CD4-positive, alpha-beta T cell treated with Interleukin-6 at 100 ng/mL for 8 hours (primary cell): ENCODE measurements at regions not wholly inside any gene's neighbourhood (a gene's known extent, or its start where the extent isn't known, plus 50 kb on each side); places are given as distances from the start of the nearest gene placed in this dataset.

Source experiments
- DNase-seq: peaks from one replicate; pipeline ENCODE4 v3.0.0-alpha.2; 2020; ENCODE audit warnings: mixed read lengths, low spot score

DNA sequence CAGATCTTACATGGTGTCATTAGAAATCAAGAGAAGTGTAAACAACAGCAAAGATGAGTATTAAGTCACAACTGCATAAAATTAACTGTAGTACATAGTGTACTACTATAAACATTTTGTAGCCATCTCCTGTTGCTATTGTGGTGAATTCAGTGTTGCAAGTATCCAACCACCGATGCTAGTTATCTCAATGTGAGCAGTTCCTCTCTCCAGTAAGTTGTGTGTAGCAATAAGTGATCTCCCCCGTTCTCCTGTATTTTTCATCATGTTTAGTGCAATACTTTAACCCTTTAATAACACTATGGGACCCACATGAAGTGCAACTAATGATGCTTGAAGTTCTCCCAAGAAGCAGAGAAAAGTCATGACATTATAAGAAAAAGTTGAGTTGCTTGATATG, 264.7 kb upstream of the KCNH8 start:
- DNase-seq = no peak

DNA sequence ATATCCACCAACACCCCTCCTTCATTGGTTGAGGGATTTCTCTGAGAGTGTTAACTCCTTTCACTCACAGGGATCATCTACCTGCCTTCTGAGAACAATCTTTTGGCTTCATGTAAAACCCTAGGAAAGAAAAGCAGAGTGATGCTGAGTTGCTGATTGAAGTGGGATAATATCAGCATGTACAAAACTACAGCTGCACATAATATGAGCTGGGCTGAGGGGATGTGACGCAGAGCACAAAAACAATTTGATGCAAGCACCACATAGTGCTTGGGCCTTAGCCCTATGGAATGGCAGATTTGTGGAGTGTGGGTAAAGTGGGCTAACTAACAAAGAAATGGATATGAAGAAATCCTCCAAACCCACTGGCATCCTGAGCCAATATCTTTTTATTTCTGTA, 267.6 kb upstream of the KCNH8 start:
- no peak for DNase-seq

DNA sequence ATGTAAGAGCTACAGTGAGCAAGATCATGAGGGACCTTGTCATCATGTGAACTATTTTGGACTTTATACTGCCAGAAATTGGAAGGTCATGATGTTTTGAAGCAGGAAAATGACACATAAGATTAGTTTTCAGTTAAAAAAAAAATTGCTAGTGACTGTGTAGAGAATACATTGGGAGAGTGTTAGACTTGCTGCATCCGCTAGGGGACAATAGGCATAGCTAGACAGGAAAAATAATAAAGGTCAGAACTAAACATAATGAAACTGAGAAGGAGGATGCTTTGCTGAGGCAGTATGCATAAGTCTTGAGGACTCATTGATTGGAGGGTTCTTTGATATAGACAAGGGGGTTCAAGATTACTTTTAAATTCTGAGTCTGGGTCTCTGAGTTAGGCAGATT, 275.8 kb upstream of the KCNH8 start:
- DNase-seq = no peak

DNA sequence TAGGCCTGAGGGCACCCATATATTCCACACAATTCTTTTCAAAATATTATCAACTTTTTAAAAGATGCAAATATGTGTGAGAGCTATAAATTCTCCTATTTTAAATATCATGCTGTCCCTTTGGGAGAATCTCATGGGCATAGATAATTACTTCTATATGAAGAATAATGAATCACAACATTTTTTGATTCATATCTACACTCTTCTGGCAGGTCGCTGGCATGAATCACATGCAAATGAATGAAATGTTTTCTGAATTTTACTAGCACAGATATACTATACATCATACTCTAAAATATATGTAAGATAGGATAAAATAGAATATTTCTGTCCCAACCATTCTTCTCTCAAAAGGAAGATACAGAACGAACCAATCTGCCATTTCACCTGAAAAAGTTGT, 277.7 kb upstream of the KCNH8 start:
- no peak for DNase-seq

DNA sequence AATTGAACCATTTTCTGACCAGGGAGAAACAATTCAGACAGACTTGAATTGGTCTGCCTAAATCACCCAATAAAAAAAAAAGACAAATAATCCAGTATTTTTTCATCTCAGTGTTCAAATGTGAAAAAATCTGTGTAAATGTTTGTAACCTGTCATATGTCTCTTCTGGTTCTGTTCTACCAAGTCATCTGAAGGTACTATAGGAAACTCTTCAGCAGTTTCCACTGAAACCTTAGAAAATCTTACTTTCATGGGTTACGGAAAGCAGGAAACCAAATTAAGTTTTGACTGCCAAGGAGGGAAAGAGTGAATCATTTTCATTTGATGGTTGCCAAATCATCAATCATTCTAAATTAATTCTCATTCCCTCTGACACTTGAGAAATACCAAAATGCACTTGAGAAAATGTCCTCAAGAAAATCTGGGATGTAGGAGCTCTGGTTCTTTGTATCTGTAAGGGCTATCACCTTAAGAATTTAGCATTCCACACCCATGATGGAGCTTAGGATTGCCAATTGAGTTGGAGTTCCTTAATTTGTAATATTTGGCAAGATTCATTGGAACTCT, 278.2 kb upstream of the KCNH8 start:
- no peak for DNase-seq

DNA sequence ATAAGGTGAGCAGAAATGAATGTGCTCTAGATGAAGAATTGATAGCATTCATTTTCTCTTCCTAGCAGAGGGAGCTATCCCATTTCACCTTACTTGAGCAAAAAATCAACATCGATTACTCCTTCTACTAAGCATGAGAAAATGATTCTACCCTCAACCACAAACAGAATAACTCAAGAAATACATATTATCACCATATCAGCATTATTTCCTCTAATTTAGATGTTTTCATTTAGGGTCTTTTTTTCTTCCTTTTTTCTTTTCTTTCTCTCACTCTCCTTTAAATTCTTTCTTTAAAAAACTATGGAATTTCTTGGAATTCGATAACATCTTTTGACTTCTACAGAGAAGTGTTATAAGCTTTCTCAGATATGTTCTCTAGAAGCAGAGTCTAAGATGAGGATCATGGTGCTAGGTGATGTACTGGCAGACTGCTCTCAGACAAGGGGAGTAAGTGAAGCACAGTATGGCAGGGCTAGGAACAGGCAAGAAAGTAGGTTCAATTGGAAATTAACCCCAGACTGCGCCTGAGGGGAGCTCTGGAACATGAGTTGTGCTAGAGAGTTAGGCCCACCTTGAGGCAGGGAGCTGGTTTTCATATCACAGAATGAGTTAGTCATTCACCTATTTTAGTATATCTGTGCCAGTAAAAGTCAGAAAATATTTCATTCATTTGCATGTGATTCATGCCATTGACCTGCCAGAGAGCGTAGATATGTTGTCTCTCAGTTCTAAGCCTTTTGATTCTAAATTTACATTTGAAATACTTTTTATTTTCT, 279.2 kb upstream of the KCNH8 start:
- no peak for DNase-seq

DNA sequence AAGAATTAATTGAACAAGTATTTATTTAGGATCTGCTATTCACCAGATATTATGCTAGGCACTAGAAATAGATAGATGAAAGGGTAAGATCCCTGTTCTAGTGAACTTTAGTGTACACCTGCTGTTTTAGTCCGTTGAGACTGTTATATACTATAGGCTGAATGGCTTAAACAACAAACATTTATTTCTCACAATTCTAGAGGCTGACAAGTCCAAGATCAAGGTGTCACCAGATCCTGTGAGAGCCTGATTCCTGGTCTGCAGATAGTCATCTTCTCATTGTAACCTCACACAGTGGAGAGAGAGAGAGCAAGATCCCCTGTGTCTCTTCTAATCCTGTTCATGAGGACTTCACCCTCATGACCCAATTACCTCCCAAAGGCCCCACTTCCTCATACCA, 281.4 kb upstream of the KCNH8 start:
- no peak for DNase-seq

DNA sequence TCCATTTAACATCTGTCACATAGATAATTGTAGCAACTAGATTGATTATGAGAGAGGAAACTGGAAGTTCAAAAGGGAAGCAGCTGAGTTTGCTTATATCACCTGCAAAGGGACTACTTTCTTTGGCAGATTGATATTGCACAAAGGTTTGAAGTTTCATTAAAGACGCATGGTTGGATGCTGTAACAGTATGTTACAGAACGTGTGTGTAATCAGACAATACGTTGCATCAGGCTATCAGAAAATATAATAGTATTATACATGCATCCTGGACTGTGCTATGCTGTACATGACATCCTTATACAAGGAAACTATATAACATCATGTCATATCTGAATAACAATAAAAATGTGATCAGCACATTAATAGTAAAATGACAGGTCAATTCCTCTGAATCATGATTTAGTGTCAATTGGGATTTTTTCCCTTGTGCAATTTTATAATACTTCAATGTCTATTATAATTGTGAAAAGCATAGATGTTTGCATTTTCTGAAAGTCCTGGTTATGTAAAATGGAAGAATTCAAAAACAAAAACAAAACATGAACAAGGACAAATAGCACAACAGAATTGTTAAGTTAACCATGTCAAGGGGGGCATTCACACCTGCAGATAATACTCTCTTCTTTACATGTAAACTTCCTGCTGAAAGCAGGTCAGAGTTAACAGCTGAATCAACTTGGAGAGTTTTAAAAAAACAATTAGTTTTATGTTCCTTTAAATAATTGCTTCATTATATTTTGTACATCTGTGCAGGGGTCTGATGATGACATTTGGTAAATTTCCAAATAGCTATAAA, 283.2 kb upstream of the KCNH8 start:
- DNase-seq = no peak

DNA sequence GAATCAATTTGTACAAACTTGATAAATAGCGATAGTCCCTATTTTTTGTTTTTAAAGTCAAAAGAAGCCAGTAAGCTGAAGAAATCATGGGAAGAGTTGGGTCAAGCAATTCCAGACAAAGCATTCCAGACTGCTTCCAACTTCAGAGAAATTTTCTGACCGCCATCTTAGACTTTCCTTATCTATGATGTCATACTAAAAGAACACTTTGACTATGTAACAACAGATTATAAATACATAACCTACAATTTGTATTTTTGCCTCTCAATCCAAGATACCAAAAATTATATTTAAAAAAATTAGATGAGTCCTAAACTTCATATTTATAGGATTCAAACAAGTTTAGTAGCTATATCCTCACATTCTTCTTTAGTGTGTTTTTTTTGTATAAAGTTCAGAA, 286.2 kb upstream of the KCNH8 start:
- DNase-seq = no peak

DNA sequence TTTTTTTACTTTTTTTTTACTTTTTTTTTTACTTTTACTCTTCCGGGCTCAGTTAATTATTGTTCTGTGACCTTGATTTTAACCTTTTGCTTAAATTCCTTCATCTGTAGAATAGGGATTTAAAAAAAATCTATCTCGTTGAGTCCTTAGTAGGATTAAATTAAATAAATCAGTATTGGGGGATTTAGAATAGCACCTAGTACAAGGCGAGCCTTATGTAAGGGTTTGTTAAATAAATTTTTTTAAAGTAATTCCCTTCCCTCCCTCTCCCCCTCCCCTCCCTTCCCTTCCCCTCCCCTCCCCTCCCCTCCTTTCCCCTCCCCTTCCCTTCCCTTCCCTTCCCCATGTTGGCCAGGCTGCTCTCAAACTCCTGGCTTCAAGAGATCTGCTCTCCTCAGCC, 287.2 kb upstream of the KCNH8 start:
- DNase-seq = no peak

DNA sequence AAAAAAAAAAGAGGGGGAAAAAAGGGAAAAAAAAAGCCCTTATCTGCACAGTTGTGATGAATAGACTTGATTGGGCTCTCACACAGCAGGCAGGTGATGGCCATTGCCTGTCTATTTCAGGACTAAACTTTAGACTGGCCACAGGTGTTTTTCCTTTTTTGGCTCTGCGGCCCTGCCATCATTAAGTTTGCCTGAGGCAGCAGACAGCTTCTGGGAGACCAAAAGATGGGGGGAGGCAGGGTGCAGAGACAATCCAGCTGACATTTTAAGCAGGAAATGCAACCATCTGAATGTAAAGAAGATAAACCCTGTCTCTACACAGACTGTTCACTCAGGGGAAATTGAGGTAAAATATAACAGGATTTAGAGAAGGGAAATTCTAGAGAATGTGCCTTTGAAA, 295.0 kb upstream of the KCNH8 start:
- no peak for DNase-seq

DNA sequence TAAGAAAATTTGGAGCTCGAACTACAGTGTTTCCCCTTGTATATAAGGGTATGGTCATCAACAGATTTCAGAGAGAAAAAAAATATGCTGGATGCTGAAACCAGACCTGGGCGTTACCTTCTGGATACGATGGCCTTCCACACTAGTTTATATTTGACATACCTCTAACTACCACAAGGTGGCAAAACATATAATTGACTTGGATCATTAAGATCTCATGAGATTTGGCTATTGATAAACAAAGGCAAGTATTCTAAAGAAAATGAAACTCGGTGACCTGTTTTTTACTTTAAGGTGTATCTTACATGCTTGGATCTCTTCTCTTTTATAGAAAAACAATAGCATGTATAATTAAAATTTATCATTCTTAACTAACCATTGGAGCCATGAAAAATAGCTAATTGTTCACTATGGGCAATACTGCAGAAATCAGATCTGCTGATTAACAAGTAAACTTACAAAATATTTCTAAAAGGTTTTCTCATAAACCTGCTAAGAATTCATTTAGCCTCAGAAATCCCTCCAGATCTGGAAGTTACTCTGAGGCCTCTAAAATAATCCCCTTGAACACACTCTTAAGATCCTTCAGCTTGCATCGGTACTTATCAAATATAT, 300.6 kb upstream of the KCNH8 start:
- no peak for DNase-seq

DNA sequence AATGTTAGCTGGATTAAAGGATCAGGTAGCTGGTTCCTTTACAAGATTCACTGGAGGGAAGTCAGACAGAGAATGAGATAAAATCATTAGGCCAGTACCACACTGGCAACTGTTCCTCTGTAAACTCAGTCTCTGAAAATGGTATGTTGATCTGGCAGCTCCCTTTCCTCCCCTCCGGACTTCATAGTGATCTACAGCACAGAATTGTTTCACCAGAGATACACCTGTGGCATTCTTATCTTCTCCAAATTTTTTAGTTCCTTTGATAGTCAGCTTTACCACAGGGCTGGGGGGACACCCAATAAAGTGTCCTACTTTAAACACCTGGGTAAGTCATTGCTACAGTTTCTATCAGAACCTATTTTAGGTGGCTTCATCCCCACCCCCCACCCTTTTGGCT, 304.3 kb upstream of the KCNH8 start:
- no peak for DNase-seq

DNA sequence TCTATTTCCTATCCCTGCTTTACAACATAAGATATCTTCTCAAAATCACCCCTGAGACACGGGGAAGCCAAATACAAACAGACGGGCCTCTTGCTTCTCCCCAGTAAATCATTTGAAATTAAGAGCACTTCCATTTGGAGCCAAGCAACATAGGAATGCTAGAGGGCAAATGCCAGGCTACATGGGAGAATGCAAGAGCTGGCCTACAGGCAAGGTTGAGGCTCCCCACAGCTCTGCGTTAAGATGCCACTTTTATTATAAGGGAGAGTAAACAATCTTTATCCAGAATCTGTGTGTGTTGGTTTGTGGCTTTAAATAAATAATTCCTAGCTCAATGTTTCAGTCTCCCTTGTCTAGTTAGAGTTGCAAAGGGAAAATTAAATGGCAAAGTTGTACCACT, 305.1 kb upstream of the KCNH8 start:
- no peak for DNase-seq

DNA sequence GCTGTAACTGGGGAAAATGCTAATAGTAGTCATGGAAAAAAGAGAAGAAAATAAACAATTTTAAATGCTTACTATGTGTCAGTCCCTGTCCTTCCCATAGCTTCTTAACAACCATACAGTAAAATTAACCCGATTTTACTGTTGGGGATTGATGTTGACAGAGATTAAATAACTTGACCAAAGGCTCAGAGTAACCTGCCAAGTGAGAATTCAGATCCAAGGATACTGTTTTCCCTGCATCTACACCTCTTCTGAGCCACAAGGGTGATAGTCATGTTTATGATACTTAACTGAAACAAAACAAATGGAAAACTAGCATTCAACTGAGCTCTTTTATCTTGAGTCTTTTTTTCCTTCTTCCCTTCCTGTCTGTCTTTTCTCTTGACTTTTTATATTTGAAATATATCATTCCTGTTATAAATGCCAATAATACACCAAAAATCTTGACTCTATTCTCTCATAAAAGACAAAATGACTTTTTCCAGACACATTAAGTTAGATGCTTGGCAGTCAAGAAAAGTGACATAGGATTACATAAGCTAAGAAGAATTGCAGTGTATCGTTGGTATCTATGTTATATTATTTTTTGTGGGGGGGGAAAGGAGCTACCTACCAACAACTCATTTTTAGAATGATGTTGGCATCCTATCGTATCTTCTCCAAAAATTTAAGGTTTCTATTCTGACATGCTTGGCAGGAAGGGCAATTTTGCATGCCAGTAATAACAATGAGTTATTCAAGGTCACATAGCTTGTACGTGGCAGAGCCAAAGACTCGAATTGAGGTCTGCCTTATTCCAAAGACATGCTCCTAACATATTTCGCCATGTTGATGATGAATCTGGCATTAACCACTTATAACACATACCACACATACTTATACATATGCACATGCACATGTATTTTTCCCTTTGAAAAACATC, 306.6 kb upstream of the KCNH8 start:
- DNase-seq = no peak

DNA sequence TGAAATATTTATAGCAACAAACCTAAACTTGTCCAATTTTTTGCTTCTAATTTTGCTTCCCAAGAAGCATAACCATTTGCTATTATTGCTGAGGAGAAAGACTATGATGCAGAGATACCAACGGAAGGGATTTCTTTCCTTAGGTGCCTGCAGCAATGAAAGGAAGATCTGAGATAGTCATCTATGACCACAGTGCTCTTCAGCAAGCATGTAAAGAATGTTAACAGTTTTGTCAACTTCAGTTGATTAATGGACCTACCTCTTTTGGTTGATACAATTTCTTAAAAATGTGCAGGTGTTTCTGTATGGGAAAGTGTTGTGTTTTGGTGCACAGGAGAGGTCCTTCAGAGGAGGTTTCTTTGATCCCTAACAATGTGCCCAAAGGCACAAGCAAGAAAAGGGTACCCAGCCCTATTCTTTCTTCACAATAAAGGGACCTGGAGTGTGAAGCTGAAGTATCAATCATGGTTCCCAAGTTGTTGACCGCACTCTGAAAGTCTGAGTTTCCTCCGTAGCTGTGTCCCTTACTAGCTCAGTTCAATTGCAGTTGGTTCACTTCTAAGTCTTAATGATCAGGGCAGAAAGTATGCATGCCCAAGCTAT, 307.7 kb upstream of the KCNH8 start:
- no peak for DNase-seq

DNA sequence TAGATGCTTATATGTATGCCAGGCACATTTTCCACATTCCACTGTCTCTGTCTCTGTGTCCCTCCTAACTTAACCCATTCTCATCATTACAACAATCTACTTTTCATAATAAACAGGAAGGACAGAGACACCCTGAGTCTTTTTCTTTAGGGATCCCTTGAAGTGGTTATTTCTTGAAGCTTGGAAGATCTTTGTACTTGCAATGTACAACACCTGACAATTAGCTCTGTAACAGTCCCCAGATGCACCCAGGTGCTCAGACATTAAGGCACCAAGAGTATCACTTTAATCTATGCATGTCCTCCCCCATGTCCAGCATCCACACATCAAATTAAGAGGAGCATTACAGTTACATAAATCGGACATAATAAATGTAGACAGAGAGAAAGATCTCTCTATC, 309.6 kb upstream of the KCNH8 start:
- DNase-seq = no peak

DNA sequence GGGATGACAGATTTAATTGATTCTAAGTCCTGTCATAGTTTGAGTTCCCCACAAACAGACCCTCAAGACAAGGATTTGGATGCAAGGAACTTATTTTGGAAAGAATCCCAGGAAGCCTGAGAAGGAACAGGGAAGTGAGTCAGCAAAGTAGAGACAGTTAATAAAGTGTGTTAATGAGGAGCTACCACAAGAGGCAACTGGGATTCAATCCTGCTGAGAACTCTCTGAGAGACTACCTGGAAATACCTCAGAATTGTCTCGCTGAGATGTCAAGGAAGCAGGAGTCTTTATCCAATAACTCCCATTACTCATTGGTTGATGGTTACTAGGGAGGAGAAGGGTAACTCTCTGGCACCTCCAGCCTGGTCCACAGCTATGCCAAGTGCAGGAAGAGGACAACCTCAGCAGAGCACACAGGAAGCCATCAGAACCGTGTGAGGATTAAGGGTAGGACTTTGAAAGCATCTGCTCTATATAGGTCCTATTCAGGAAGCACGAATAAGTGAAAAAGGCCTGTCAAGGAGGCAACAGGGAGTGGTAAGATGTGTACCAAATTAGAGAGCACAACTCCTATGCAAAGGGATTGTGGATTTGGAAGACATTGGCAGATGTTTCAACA, 311.1 kb upstream of the KCNH8 start:
- DNase-seq = no peak

DNA sequence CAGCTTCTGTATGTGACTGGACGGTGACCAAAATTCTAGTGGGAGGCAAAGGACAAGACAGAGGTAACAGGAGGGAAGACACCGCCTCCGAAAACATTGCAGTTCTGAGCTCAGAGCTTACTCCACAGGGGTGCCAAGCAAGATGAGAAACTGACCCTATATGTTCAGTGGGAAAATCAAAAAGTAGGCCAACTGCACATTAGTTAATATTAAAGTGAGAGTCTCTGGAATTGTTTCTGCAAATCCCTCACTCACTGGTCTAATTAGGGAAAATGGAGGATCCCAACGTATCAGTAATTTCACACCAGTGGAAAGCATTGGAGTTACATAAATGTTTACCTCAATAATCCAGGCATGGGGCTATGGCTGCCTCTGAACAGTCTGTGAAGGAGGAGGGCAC, 313.3 kb upstream of the KCNH8 start:
- DNase-seq = no peak

DNA sequence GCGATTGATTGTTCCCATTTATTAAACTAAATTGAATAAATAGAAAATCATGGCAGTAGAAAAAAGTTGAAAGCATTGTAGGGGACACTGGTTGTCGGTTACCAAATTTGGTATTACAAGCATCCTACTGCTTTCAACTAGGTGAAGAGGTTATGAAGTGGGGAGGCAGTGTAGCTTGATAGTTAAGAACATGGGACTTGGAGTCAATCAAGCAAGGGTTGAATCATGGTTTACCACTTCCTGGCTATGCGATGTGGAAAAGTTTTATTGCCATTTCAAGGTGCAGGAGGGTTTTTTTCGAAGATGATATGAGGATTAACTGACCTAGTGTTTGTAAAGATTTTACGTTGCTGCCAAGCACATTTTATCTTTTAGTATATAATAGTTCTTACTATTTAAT, 318.2 kb upstream of the KCNH8 start:
- no peak for DNase-seq

DNA sequence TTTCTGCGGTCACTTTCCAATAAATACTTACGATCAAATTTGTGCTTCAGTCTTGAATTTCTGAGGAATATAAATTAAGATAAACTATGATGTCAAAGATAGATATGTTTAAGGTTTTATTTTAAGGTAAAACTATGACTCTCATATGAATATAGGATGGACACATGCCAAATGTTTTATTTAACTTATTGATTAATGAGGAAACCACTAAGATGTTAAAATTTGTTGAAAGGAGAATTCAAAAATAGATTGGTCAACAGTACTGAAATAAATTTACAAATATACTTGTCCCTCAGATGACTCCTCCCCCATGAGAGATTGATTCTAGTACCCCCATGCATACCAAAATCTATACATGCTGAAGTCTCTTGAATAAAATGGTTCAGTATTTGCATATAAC, 319.7 kb upstream of the KCNH8 start:
- DNase-seq = no peak
